HG02840 (cell line): ENCODE measurements at regions not wholly inside any gene's neighbourhood (a gene's known extent, or its start where the extent isn't known, plus 50 kb on each side); places are given as distances from the start of the nearest gene placed in this dataset.
"Not testable (repeated sequence)": the region's sequence is repeated elsewhere in the genome, so short reads cannot be mapped to it uniquely, and the experiment has no call there.

Experiments
- ATAC-seq: cut with Tn5 transposase; IDR thresholded peaks from one replicate; pipeline ENCODE4 v1.9.1; 2021; ENCODE audit warnings: mild to moderate bottlenecking, moderate library complexity, moderate number of reproducible peaks; ENCODE audit not compliant: unreplicated experiment, low FRiP score

- ATAC-seq: no peak
These were observed 1787.0 kb upstream of the PIK3C3 start for GRCh38 chr18:40168026-40168425.

GRCh38 chr18:40163254-40163653 is 1791.8 kb upstream of the PIK3C3 start:
- ATAC-seq: no peak

- no peak for ATAC-seq
These were observed 1794.7 kb upstream of the PIK3C3 start for GRCh38 chr18:40160361-40160760.

- no peak for ATAC-seq
These were observed 1795.7 kb upstream of the PIK3C3 start for GRCh38 chr18:40159141-40160017.

GRCh38 chr18:40157120-40157519 is 1797.9 kb upstream of the PIK3C3 start:
- no peak for ATAC-seq

GRCh38 chr18:40152859-40153258 is 1802.2 kb upstream of the PIK3C3 start:
- no peak for ATAC-seq

GRCh38 chr18:40148960-40149359 is 1806.1 kb upstream of the PIK3C3 start:
- no peak for ATAC-seq

GRCh38 chr18:40133253-40133652 is 1821.8 kb upstream of the PIK3C3 start:
- no peak for ATAC-seq

GRCh38 chr18:40132438-40132837 is 1822.6 kb upstream of the PIK3C3 start:
- ATAC-seq: not testable (repeated sequence)

- ATAC-seq: no peak
These were observed 1830.9 kb upstream of the PIK3C3 start for GRCh38 chr18:40124107-40124506.

GRCh38 chr18:40120796-40121391 is 1834.1 kb upstream of the PIK3C3 start:
- no peak for ATAC-seq

GRCh38 chr18:40120356-40120755 is 1834.7 kb upstream of the PIK3C3 start:
- ATAC-seq: no peak

GRCh38 chr18:40119581-40119980 is 1835.5 kb upstream of the PIK3C3 start:
- not testable (repeated sequence) for ATAC-seq

GRCh38 chr18:40110455-40110854 is 1844.6 kb upstream of the PIK3C3 start:
- no peak for ATAC-seq

GRCh38 chr18:40109252-40110049 is 1845.6 kb upstream of the PIK3C3 start:
- no peak for ATAC-seq

GRCh38 chr18:40108596-40108995 is 1846.4 kb upstream of the PIK3C3 start:
- ATAC-seq: no peak

GRCh38 chr18:40102903-40103302 is 1852.1 kb upstream of the PIK3C3 start:
- no peak for ATAC-seq

- ATAC-seq: no peak
These were observed 1855.4 kb upstream of the PIK3C3 start for GRCh38 chr18:40099641-40100040.

GRCh38 chr18:40096675-40097074 is 1858.4 kb upstream of the PIK3C3 start:
- no peak for ATAC-seq

GRCh38 chr18:40094441-40094840 is 1860.6 kb upstream of the PIK3C3 start:
- ATAC-seq: no peak

GRCh38 chr18:40088130-40088529 is 1866.9 kb upstream of the PIK3C3 start:
- ATAC-seq: no peak
